Transverse colon (tissue), 4 donors: ENCODE measurements at regions not wholly inside any gene's neighbourhood (a gene's known extent, or its start where the extent isn't known, plus 50 kb on each side); places are given as distances from the start of the nearest gene placed in this dataset.

Experiments used
- EP300 ChIP-seq: sonication (generic); formaldehyde crosslinking; IDR thresholded peaks from one replicate; pipeline ENCODE4 v1.6.1; 2017; ENCODE audit warnings: antibody characterized with exemption, low read depth
- POLR2A ChIP-seq: fragments of 450-650 bp; IDR thresholded peaks from one replicate; pipeline ENCODE4 v1.6.1; 2016; ENCODE audit warnings: antibody characterized with exemption, mild to moderate bottlenecking, moderate library complexity
- POLR2AphosphoS5 ChIP-seq, 3 donors: sonication (generic); formaldehyde crosslinking; IDR thresholded peaks; one replicate each; pipeline ENCODE4 v1.6.1; 2016; ENCODE audit warnings: antibody characterized with exemption in 3 of 3
- TF ChIP-seq, protein P1 (sequence below), 5 experiments: fragments of 200-600 bp in 3 of 5; fragments of 450-650 bp in 2 of 5; sonication (generic) in 3 of 5; IDR thresholded peaks; 1 replicate in 2 of 5; 2 replicates in 3 of 5; pipeline ENCODE4 v1.5.1; 2016 to 2017; ENCODE audit warnings: antibody characterized with exemption in 5 of 5, inconsistent platforms in 3 of 5, mild to moderate bottlenecking in 2 of 5, moderate library complexity in 1 of 5

DNA sequence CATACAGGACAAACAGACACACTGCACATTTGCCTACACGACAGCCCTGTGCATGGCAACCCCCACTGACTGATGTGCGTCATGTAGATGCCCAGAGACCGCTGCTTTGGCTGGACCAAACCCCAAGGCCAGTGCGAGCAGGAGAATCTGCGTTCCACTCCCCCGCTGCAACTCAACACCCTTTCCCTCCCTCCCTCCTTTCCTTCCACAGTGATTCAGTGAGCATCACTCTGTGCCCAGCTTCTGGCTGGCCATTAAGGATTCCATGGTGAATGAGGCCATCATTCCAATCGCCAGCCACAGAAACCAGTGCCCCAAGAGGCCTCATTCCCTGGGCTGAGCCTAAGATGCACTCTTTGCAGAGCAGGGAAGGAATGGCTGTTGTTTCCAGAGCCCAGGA, 61.6 kb downstream of the GSX1 start:
- TF ChIP-seq, protein P1, sequence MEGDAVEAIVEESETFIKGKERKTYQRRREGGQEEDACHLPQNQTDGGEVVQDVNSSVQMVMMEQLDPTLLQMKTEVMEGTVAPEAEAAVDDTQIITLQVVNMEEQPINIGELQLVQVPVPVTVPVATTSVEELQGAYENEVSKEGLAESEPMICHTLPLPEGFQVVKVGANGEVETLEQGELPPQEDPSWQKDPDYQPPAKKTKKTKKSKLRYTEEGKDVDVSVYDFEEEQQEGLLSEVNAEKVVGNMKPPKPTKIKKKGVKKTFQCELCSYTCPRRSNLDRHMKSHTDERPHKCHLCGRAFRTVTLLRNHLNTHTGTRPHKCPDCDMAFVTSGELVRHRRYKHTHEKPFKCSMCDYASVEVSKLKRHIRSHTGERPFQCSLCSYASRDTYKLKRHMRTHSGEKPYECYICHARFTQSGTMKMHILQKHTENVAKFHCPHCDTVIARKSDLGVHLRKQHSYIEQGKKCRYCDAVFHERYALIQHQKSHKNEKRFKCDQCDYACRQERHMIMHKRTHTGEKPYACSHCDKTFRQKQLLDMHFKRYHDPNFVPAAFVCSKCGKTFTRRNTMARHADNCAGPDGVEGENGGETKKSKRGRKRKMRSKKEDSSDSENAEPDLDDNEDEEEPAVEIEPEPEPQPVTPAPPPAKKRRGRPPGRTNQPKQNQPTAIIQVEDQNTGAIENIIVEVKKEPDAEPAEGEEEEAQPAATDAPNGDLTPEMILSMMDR (IDR thresholded peaks at IDR 0.05): no peak
- TF ChIP-seq POLR2A (no peak), EP300 (no peak), POLR2AphosphoS5 (IDR thresholded peaks at IDR 0.05) (no peak)
